ENCODE measurements at regions not wholly inside any gene's neighbourhood (a gene's known extent, or its start where the extent isn't known, plus 50 kb on each side); places are given as distances from the start of the nearest gene placed in this dataset.
"Not testable (repeated sequence)": the region's sequence is repeated elsewhere in the genome, so short reads cannot be mapped to it uniquely, and the experiment has no call there.

DNA sequence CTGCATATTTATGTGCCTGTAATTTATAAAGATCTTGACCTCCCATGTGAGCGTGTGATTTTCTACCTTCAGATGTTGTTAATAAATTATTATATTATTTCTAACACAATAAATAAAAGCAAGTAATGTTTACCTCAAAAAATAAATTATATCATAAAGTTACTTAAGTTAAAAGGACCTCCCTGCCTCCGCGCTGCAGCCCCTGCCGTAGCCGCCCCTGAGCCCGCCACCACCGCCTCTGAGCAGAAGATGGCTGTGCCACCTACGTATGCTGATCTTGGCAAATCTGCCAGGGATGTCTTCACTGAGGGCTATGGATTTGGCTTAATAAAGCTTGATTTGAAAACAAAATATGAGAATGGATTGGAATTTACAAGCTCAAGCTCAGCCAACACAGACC is 119.6 kb upstream of the BRWD3 start:
- Histone ChIP-seq H3K4me3 (ENCODE audit: low read length) (no peak overlapping the region), H3K27me3 (ENCODE audit: control insufficient read depth in 1 of 2, insufficient read depth in 2 of 2, low read length in 2 of 2) (no peaks in the 10 kb centered on the region), H3K36me3 (ENCODE audit: insufficient read depth, low read length) (no peaks in the 10 kb centered on the region), H3K27ac (ENCODE audit: low read depth in 1 of 2, low read length in 2 of 2) (no peak overlapping the region), H3K4me1 (ENCODE audit: insufficient read depth, low read length) (no peaks in the 10 kb centered on the region), H3K9me3 (ENCODE audit: control insufficient read depth in 1 of 2, insufficient read depth in 1 of 2, low read length in 2 of 2) (peaks cover 0 to 14% of the 10 kb centered on the region in 2 experiments)
- no peaks in the 10 kb centered on the region for H3K36me3 Mint-ChIP-seq (ENCODE audit: low read depth)
- no peak overlapping the region for H3K27ac Mint-ChIP-seq
- intact Hi-C loops (cut with DNase I, micrococcal nuclease) = no loop called here
- TF ChIP-seq, protein P1, sequence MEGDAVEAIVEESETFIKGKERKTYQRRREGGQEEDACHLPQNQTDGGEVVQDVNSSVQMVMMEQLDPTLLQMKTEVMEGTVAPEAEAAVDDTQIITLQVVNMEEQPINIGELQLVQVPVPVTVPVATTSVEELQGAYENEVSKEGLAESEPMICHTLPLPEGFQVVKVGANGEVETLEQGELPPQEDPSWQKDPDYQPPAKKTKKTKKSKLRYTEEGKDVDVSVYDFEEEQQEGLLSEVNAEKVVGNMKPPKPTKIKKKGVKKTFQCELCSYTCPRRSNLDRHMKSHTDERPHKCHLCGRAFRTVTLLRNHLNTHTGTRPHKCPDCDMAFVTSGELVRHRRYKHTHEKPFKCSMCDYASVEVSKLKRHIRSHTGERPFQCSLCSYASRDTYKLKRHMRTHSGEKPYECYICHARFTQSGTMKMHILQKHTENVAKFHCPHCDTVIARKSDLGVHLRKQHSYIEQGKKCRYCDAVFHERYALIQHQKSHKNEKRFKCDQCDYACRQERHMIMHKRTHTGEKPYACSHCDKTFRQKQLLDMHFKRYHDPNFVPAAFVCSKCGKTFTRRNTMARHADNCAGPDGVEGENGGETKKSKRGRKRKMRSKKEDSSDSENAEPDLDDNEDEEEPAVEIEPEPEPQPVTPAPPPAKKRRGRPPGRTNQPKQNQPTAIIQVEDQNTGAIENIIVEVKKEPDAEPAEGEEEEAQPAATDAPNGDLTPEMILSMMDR (IDR thresholded peaks at IDR 0.05) = no peak
- H3K4me1 Mint-ChIP-seq (ENCODE audit: low read depth) = no peaks in the 10 kb centered on the region
- ATAC-seq (ENCODE audit: poor library complexity) (no peak), DNase-seq (no peak)
- peaks cover 7% of the 10 kb centered on the region for H3K9me3 Mint-ChIP-seq
- no peaks in the 10 kb centered on the region for H3K27me3 Mint-ChIP-seq
- no peak overlapping the region for H3K4me3 Mint-ChIP-seq
- POLR2A ChIA-PET = no interaction called here
- CTCF ChIA-PET = no interaction called here

DNA sequence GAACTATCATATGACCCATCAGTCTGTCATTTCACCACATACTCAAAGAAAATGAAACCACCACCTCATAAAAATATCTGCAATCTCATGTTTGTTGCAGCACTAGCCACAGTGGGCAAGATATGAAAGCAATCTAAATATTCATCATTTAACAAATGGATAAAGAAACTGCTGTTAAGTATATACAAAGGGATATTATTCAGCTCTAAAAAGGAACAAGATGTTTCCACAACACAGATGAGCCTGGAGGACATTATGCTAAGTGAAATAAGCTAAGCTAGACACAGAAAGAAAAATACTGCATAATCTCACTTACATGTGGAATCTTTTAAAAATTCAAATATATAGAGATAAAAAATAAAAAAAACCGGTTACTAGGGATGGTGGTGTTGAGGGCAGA is 108.2 kb upstream of the BRWD3 start:
- H3K36me3 Mint-ChIP-seq (ENCODE audit: low read depth) = no peaks in the 10 kb centered on the region
- intact Hi-C loops (cut with DNase I, micrococcal nuclease) = no loop called here
- no peak overlapping the region for H3K4me3 Mint-ChIP-seq
- peaks cover 2% of the 10 kb centered on the region for H3K9me3 Mint-ChIP-seq
- no peaks in the 10 kb centered on the region for H3K36me3 ChIP-seq (ENCODE audit: insufficient read depth, low read length)
- no peaks in the 10 kb centered on the region for H3K27me3 Mint-ChIP-seq
- no peaks in the 10 kb centered on the region for H3K27me3 ChIP-seq (ENCODE audit: control insufficient read depth in 1 of 2, insufficient read depth in 2 of 2, low read length in 2 of 2)
- CTCF ChIA-PET = no interaction called here
- POLR2A ChIA-PET = no interaction called here
- no peak overlapping the region for H3K4me3 ChIP-seq (ENCODE audit: low read length)
- H3K4me1 Mint-ChIP-seq (ENCODE audit: low read depth) = no peaks in the 10 kb centered on the region
- H3K27ac ChIP-seq (ENCODE audit: low read depth in 1 of 2, low read length in 2 of 2) = no peak overlapping the region
- peaks cover 5 to 8% of the 10 kb centered on the region in 2 experiments for H3K9me3 ChIP-seq (ENCODE audit: control insufficient read depth in 1 of 2, insufficient read depth in 1 of 2, low read length in 2 of 2)
- no peaks in the 10 kb centered on the region for H3K4me1 ChIP-seq (ENCODE audit: insufficient read depth, low read length)
- no peak for DNase-seq
- ATAC-seq (ENCODE audit: poor library complexity) = no peak
- TF ChIP-seq, protein P1 (IDR thresholded peaks at IDR 0.05) = no peak
- no peak overlapping the region for H3K27ac Mint-ChIP-seq

DNA sequence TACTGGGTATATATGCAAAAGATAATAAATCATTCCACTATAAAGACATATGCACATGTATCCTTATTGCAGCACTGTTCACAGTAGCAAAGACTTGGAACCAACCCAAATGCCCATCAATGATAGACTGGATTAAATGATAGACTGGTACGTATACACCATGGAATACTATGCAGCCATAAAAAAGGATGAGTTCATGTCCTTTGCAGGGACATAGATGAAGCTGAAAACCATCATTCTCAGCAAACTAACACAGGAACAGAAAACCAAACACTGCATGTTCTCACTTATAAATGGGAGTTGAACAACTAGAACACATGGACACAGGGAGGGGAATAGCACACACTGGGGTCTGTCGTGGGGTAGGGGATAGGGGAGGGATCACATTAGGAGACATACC is 102.7 kb upstream of the BRWD3 start:
- H3K4me1 ChIP-seq (ENCODE audit: insufficient read depth, low read length); H3K27me3 ChIP-seq (ENCODE audit: control insufficient read depth in 1 of 2, insufficient read depth in 2 of 2, low read length in 2 of 2); H3K4me3 Mint-ChIP-seq; CTCF ChIA-PET; H3K9me3 Mint-ChIP-seq; H3K9me3 ChIP-seq (ENCODE audit: control insufficient read depth in 1 of 2, insufficient read depth in 1 of 2, low read length in 2 of 2); H3K4me1 Mint-ChIP-seq (ENCODE audit: low read depth); H3K27ac ChIP-seq (ENCODE audit: low read depth in 1 of 2, low read length in 2 of 2); H3K27me3 Mint-ChIP-seq; ATAC-seq (ENCODE audit: poor library complexity); DNase-seq; intact Hi-C loops (cut with DNase I, micrococcal nuclease); H3K27ac Mint-ChIP-seq; H3K4me3 ChIP-seq (ENCODE audit: low read length); POLR2A ChIA-PET; H3K36me3 ChIP-seq (ENCODE audit: insufficient read depth, low read length); H3K36me3 Mint-ChIP-seq (ENCODE audit: low read depth): not testable (repeated sequence)

DNA sequence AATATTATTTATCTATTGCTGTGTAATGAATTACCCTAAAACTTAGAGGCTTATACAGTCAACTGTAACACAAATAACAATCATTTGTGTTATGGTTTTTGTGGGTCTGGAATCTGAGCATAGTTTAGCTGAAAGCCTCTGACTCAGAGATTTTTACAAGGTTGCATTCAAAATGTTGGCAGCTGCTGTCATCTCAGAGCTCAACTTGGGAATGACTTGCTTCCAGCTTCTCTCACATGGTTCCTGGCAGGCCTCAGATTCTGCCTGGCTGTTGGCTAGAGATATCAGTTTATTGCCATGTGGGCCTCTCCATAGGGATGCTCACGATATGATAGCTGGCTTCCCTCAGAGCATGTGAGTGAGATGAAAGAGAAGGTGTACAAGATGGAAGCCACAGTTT is 70.2 kb upstream of the BRWD3 start:
- TF ChIP-seq, protein P1 (IDR thresholded peaks at IDR 0.05) = no peak
- no peak for ATAC-seq (ENCODE audit: poor library complexity)
- no peak overlapping the region for H3K4me3 Mint-ChIP-seq
- intact Hi-C loops (cut with DNase I, micrococcal nuclease) = loop anchor here (5.0 to 10.0 kb wide), 3 partner anchors 315 to 497 kb away; no protein-coding TSS in a partner anchor
- CTCF ChIA-PET = no interaction called here
- H3K4me3 ChIP-seq (ENCODE audit: low read length) = no peak overlapping the region
- H3K4me1 Mint-ChIP-seq (ENCODE audit: low read depth) = no peaks in the 10 kb centered on the region
- no peaks in the 10 kb centered on the region for H3K9me3 ChIP-seq (ENCODE audit: control insufficient read depth in 1 of 2, insufficient read depth in 1 of 2, low read length in 2 of 2)
- H3K9me3 Mint-ChIP-seq = no peaks in the 10 kb centered on the region
- H3K36me3 Mint-ChIP-seq (ENCODE audit: low read depth) = no peaks in the 10 kb centered on the region
- H3K27ac ChIP-seq (ENCODE audit: low read depth in 1 of 2, low read length in 2 of 2) = no peak overlapping the region
- H3K27ac Mint-ChIP-seq = no peak overlapping the region
- POLR2A ChIA-PET = no interaction called here
- no peaks in the 10 kb centered on the region for H3K27me3 Mint-ChIP-seq
- no peak for DNase-seq
- H3K4me1 ChIP-seq (ENCODE audit: insufficient read depth, low read length) = no peaks in the 10 kb centered on the region
- H3K36me3 ChIP-seq (ENCODE audit: insufficient read depth, low read length) = no peaks in the 10 kb centered on the region
- no peaks in the 10 kb centered on the region for H3K27me3 ChIP-seq (ENCODE audit: control insufficient read depth in 1 of 2, insufficient read depth in 2 of 2, low read length in 2 of 2)

All from CD4-positive, alpha-beta T cell (primary cell).